Lower leg skin (tissue), 4 donors: ENCODE measurements at regions not wholly inside any gene's neighbourhood (a gene's known extent, or its start where the extent isn't known, plus 50 kb on each side); places are given as distances from the start of the nearest gene placed in this dataset.

Experiments used
- DNase-seq, 2 donors: peaks; one replicate each; pipeline ENCODE4 v3.0.0-alpha.2; 2019; ENCODE audit warnings: low spot score in 2 of 2
- H3K4me3 ChIP-seq: fragments of 200-600 bp; sonication (generic); 2 replicates; pipeline ENCODE4 v1.5.1; 2017; ENCODE audit warnings: mild to moderate bottlenecking, low read depth; ENCODE audit not compliant: poor library complexity, severe bottlenecking
- CTCF ChIP-seq, 3 donors: fragments of 450-650 bp; IDR thresholded peaks; one replicate each; pipeline ENCODE4 v1.5.1; 2016; ENCODE audit warnings: antibody characterized with exemption in 3 of 3, mild to moderate bottlenecking in 3 of 3, moderate library complexity in 2 of 3
- POLR2A ChIP-seq, 2 donors: fragments of 450-650 bp; IDR thresholded peaks; one replicate each; pipeline ENCODE4 v1.6.1; 2016 to 2017; ENCODE audit warnings: antibody characterized with exemption in 2 of 2, mild to moderate bottlenecking in 1 of 2, moderate library complexity in 1 of 2
- WGBS, 2 donors: methylation state at CpG; one replicate each; pipeline ENCODE4 v1.1.5; 2018; 5-methylcytosine and 5-hydroxymethylcytosine counted together
- intact Hi-C: fragments of 100-400 bp; cut with DNase I; formaldehyde crosslinking; loops from one replicate; pipeline ENCODE4 v1.15.0; 2023; ENCODE audit warnings: low total_unique reads

DNA sequence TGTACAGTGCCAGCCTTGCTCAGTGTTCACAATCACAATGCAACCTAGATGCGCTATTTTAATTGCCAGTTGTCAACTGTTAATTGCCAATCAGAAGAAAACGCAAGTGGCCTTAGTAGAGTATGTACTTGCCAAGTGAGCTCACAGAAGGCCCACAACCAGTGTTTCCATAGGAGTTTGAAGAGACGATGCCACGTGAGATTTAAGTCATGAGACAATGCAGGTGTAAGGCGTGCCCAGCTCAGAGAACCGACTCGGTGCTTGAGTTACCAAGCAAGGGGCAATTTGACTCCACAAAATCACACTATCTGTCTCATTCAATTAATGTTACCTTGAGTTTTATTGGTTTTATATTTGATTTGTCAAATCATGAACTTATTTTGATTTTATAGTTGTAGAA, 65.6 kb downstream of the TEX35 start:
- DNase-seq, result no peak
- TF ChIP-seq CTCF (IDR thresholded peaks at IDR 0.05), result no peak
- TF ChIP-seq POLR2A (IDR thresholded peaks at IDR 0.05), result no peak
- intact Hi-C loops, result no loop called here
- no peak overlapping the region for H3K4me3 ChIP-seq
- 88 to 93% methylated on average over 7 of the region's 7 CpGs for WGBS, 2 donors

DNA sequence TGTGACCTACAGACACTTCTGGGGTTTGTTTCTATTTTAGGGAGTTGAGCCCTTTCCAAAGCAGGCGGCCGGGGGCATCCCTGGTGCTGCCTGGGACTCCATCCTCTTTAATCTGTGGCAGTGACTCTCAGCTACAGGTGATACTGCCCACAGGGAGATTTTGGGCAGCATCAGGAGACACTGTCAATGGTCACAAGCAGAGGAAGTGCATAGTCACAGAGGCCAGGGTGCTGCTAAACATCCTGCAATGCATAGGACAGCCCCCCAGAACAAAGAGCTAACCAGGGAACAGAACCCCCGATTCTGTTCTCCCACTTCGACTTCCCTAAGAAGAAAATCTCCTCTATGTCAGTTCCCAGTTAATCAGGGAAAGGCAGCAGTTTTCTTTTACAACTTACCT, 66.2 kb downstream of the TEX35 start:
- intact Hi-C loops, result no loop called here
- no peak for DNase-seq
- WGBS, 2 donors, result 84 to 86% methylated on average over 4 of the region's 4 CpGs
- TF ChIP-seq CTCF (IDR thresholded peaks at IDR 0.05) (no peak), POLR2A (IDR thresholded peaks at IDR 0.05) (no peak)
- no peak overlapping the region for H3K4me3 ChIP-seq

DNA sequence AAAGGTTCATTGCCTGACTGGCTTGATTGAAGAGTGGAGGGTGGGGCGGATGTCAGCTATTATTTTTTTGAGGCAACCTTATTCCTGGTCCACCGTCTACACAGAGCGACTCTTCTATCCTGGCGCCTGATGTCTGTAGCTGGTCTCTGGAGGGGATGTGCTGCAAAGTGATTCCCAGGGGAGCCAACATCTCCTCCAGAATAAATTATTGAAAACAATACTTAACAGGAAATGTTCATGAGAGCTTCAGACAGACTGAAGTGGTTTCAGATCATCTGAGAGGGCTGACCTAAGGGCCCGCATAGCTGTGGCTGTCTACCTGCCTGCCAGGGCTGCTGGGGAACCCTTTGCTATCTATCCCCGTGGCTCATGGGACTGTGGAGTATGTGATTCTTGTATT, 66.7 kb downstream of the TEX35 start:
- TF ChIP-seq POLR2A (IDR thresholded peaks at IDR 0.05) (no peak), CTCF (IDR thresholded peaks at IDR 0.05) (no peak)
- intact Hi-C loops, result no loop called here
- 83 to 87% methylated on average over 6 of the region's 6 CpGs for WGBS, 2 donors

GRCh38 chr1:178580096-178580495, 67.2 kb downstream of the TEX35 start:
- DNase-seq, result no peak
- 93 to 95% methylated on average over 5 of the region's 5 CpGs for WGBS, 2 donors
- TF ChIP-seq CTCF (IDR thresholded peaks at IDR 0.05) (no peak), POLR2A (IDR thresholded peaks at IDR 0.05) (no peak)
- no peak overlapping the region for H3K4me3 ChIP-seq
- intact Hi-C loops, result no loop called here

More for the DNA sequence above, 66.7 kb downstream of the TEX35 start:
- DNase-seq, result no peak
- H3K4me3 ChIP-seq, result no peak overlapping the region

GRCh38 chr1:178580876-178581275, 68.0 kb downstream of the TEX35 start:
- 85 to 93% methylated on average over 5 of the region's 5 CpGs for WGBS, 2 donors
- TF ChIP-seq CTCF (IDR thresholded peaks at IDR 0.05) (no peak), POLR2A (IDR thresholded peaks at IDR 0.05) (no peak)
- DNase-seq, result no peak
- intact Hi-C loops, result no loop called here
- no peak overlapping the region for H3K4me3 ChIP-seq
